H9 (cell line): ENCODE measurements at regions not wholly inside any gene's neighbourhood (a gene's known extent, or its start where the extent isn't known, plus 50 kb on each side); places are given as distances from the start of the nearest gene placed in this dataset.

ENCODE experiments used
- DNase-seq: peaks from one replicate; pipeline ENCODE4 v3.0.0-alpha.2; 2017
- H2AFZ ChIP-seq: one replicate; pipeline ENCODE4 v1.6.1; 2013; ENCODE audit warnings: mild to moderate bottlenecking, low read length, control low read depth, moderate library complexity
- H2AK5ac ChIP-seq: 2 replicates; pipeline ENCODE4 v1.6.1; 2013; ENCODE audit warnings: low read length, control low read depth, mixed read lengths; ENCODE audit not compliant: insufficient read length
- H2BK120ac ChIP-seq: one replicate; pipeline ENCODE4 v1.6.1; 2013; ENCODE audit warnings: low read depth, mild to moderate bottlenecking, low read length, control low read depth, inconsistent platforms; ENCODE audit not compliant: poor library complexity, severe bottlenecking
- H2BK12ac ChIP-seq: 2 replicates; pipeline ENCODE4 v1.6.1; 2013; ENCODE audit warnings: low read length, control low read depth, mixed read lengths, low read depth; ENCODE audit not compliant: insufficient read length
- H2BK15ac ChIP-seq: 2 replicates; pipeline ENCODE4 v1.6.1; 2013; ENCODE audit warnings: low read depth, low read length, control low read depth
- H2BK20ac ChIP-seq: one replicate; pipeline ENCODE4 v1.6.1; 2013; ENCODE audit warnings: low read depth, mild to moderate bottlenecking, low read length, control low read depth, inconsistent platforms; ENCODE audit not compliant: poor library complexity, severe bottlenecking
- H2BK5ac ChIP-seq: 2 replicates; pipeline ENCODE4 v1.6.1; 2013; ENCODE audit warnings: low read length, control low read depth, mixed read lengths; ENCODE audit not compliant: insufficient read length
- H3K14ac ChIP-seq: 2 replicates; pipeline ENCODE4 v1.6.1; 2013; ENCODE audit warnings: low read length, control low read depth; ENCODE audit not compliant: insufficient read depth
- H3K18ac ChIP-seq: 2 replicates; pipeline ENCODE4 v1.6.1; 2013; ENCODE audit warnings: low read depth, mild to moderate bottlenecking, mixed read lengths, low read length, control low read depth; ENCODE audit not compliant: insufficient read length
- H3K23ac ChIP-seq: 2 replicates; pipeline ENCODE4 v1.6.1; 2013; ENCODE audit warnings: low read length, control low read depth, mixed read lengths, low read depth; ENCODE audit not compliant: insufficient read length
- H3K23me2 ChIP-seq: 2 replicates; pipeline ENCODE4 v1.6.1; 2013; ENCODE audit warnings: low read depth, mild to moderate bottlenecking, mixed read lengths, low read length, control low read depth; ENCODE audit not compliant: insufficient read length, poor library complexity, severe bottlenecking
- H3K27ac ChIP-seq: 2 replicates; pipeline ENCODE4 v1.5.1; 2013; ENCODE audit warnings: low read length, control low read depth, mixed read lengths, low read depth; ENCODE audit not compliant: insufficient read length
- H3K27me3 ChIP-seq: 2 replicates; pipeline ENCODE4 v1.6.1; 2013; ENCODE audit warnings: low read length, control low read depth, inconsistent platforms; ENCODE audit not compliant: insufficient read depth
- H3K4ac ChIP-seq: 2 replicates; pipeline ENCODE4 v1.6.1; 2013; ENCODE audit warnings: low read depth, mild to moderate bottlenecking, control low read depth, inconsistent platforms, low read length, moderate library complexity
- H3K4me1 ChIP-seq: 2 replicates; pipeline ENCODE4 v1.6.1; 2013; ENCODE audit warnings: low read length, control low read depth, inconsistent platforms; ENCODE audit not compliant: insufficient read depth
- H3K4me2 ChIP-seq: 2 replicates; pipeline ENCODE4 v1.6.1; 2013; ENCODE audit warnings: low read length, control low read depth, mixed read lengths; ENCODE audit not compliant: insufficient read length, insufficient read depth
- H3K56ac ChIP-seq: 2 replicates; pipeline ENCODE4 v1.6.1; 2013; ENCODE audit warnings: low read depth, mild to moderate bottlenecking, mixed read lengths, low read length, control low read depth; ENCODE audit not compliant: insufficient read length
- H3K79me1 ChIP-seq: 2 replicates; pipeline ENCODE4 v1.6.1; 2013; ENCODE audit warnings: low read depth, mild to moderate bottlenecking, moderate library complexity, low read length, control low read depth, inconsistent platforms; ENCODE audit not compliant: insufficient read depth, poor library complexity, severe bottlenecking
- H3K79me2 ChIP-seq: 2 replicates; pipeline ENCODE4 v1.6.1; 2013; ENCODE audit warnings: low read length, control low read depth, inconsistent platforms; ENCODE audit not compliant: insufficient read depth
- H3K9ac ChIP-seq: 2 replicates; pipeline ENCODE4 v1.6.1; 2013; ENCODE audit warnings: low read length, control low read depth, mixed read lengths; ENCODE audit not compliant: insufficient read length; ENCODE audit errors: extremely low read depth
- H3K9me3 ChIP-seq: one replicate; pipeline ENCODE4 v1.6.1; 2013; ENCODE audit warnings: low read depth, low read length, inconsistent platforms; ENCODE audit not compliant: control insufficient read depth
- H3T11ph ChIP-seq: one replicate; pipeline ENCODE4 v1.6.1; 2013; ENCODE audit warnings: mild to moderate bottlenecking, low read length, control low read depth, inconsistent platforms
- H4K20me1 ChIP-seq: one replicate; pipeline ENCODE4 v1.6.1; 2013; ENCODE audit not compliant: control insufficient read depth, insufficient read length, insufficient read depth
- H4K5ac ChIP-seq: 2 replicates; pipeline ENCODE4 v1.6.1; 2013; ENCODE audit warnings: low read depth, mild to moderate bottlenecking, mixed read lengths, low read length, control low read depth; ENCODE audit not compliant: insufficient read length
- H4K8ac ChIP-seq: replicated peaks from 2 replicates; pipeline ENCODE4 v1.6.1; 2013; ENCODE audit warnings: low read length, control low read depth, mixed read lengths, low read depth; ENCODE audit not compliant: insufficient read length
- H4K91ac ChIP-seq: 2 replicates; pipeline ENCODE4 v1.6.1; 2013; ENCODE audit warnings: low read depth, mild to moderate bottlenecking, moderate library complexity, mixed read lengths, low read length, control low read depth; ENCODE audit not compliant: insufficient read length
- H3K27ac Mint-ChIP-seq, 3 experiments: 2 replicates in 2 of 3; 3 replicates in 1 of 3; pipeline ENCODE4 v1.8.0; 2020 to 2021; ENCODE audit warnings: mixed read lengths in 3 of 3, mild to moderate bottlenecking in 1 of 3, moderate library complexity in 1 of 3
- H3K27me3 Mint-ChIP-seq: 2 replicates; pipeline ENCODE4 v1.8.0; 2021; ENCODE audit warnings: low read depth, mild to moderate bottlenecking, moderate library complexity, mixed read lengths
- H3K36me3 Mint-ChIP-seq, 3 experiments: 2 replicates in 2 of 3; 3 replicates in 1 of 3; pipeline ENCODE4 v1.8.0; 2020 to 2021; ENCODE audit warnings: low read depth in 3 of 3, mixed read lengths in 3 of 3; ENCODE audit not compliant: insufficient read depth in 1 of 3
- H3K4me1 Mint-ChIP-seq, 2 experiments: 2 replicates each; pipeline ENCODE4 v1.8.0; 2020; ENCODE audit warnings: mixed read lengths in 2 of 2
- H3K4me3 Mint-ChIP-seq, 2 experiments: 2 replicates in 1 of 2; 3 replicates in 1 of 2; pipeline ENCODE4 v1.8.0; 2020 to 2021; ENCODE audit warnings: mild to moderate bottlenecking in 2 of 2, mixed read lengths in 2 of 2, moderate library complexity in 1 of 2
- H3K9me3 Mint-ChIP-seq, 2 experiments: 2 replicates in 1 of 2; 3 replicates in 1 of 2; pipeline ENCODE4 v1.8.0; 2020; ENCODE audit warnings: mild to moderate bottlenecking in 2 of 2, mixed read lengths in 2 of 2, moderate library complexity in 1 of 2
- CTCF ChIP-seq: fragments of 200-600 bp; sonication (generic); conservative IDR thresholded peaks from 3 replicates; pipeline ENCODE4 v1.8.0; 2021; ENCODE audit warnings: antibody characterized with exemption, mild to moderate bottlenecking
- WGBS: extraction: QIAGEN DNeasy Blood & Tissue Kit; methylation state at CpG from one replicate; pipeline ENCODE4 v1.1.7; 2013; ENCODE audit warnings: missing lambda C conversion rate, low lambda C conversion rate, mixed read lengths; ENCODE audit not compliant: insufficient read length; ENCODE audit errors: extremely low coverage; 5-methylcytosine and 5-hydroxymethylcytosine counted together

GRCh38 chr1:82722608-82723007, 921.9 kb downstream of the ADGRL2 start:
- H3K4me1 ChIP-seq = no peaks in the 10 kb centered on the region
- Mint-ChIP-seq H3K36me3 (no peaks in the 10 kb centered on the region; a peak in 2 of 7 replicates), H3K4me3 (no peak overlapping the region), H3K27ac (no peak overlapping the region), H3K27me3 (no peaks in the 10 kb centered on the region), H3K4me1 (no peaks in the 10 kb centered on the region), H3K9me3 (no peaks in the 10 kb centered on the region; a peak in 1 of 5 replicates)
- no peak overlapping the region for H4K5ac ChIP-seq
- no peak overlapping the region for H2BK5ac ChIP-seq
- no peak overlapping the region for H3K14ac ChIP-seq
- H2AFZ ChIP-seq = no peak overlapping the region
- no peaks in the 10 kb centered on the region for H3K23me2 ChIP-seq
- H3K9ac ChIP-seq = no peak overlapping the region
- no peaks in the 10 kb centered on the region for H3K79me2 ChIP-seq
- no peak overlapping the region for H3T11ph ChIP-seq
- H4K91ac ChIP-seq = no peak overlapping the region
- WGBS = no CpG with 5 or more reads among the region's 3 CpGs
- no peak for TF ChIP-seq CTCF
- H3K27me3 ChIP-seq = no peaks in the 10 kb centered on the region
- H3K79me1 ChIP-seq = no peaks in the 10 kb centered on the region
- no peak for DNase-seq
- H2BK12ac ChIP-seq = no peak overlapping the region
- H4K20me1 ChIP-seq = no peaks in the 10 kb centered on the region
- no peak overlapping the region for H3K23ac ChIP-seq
- no peak overlapping the region for H3K27ac ChIP-seq
- no peaks in the 10 kb centered on the region for H3K9me3 ChIP-seq
- no peak overlapping the region for H3K18ac ChIP-seq
- H4K8ac ChIP-seq = no peak overlapping the region
- H3K4me2 ChIP-seq = no peak overlapping the region
- H2BK15ac ChIP-seq = no peak overlapping the region
- H3K56ac ChIP-seq = no peak overlapping the region
- no peak overlapping the region for H2BK120ac ChIP-seq
- no peak overlapping the region for H3K4ac ChIP-seq
- no peak overlapping the region for H2BK20ac ChIP-seq
- no peak overlapping the region for H2AK5ac ChIP-seq
